HG03432 (cell line): ENCODE measurements at regions not wholly inside any gene's neighbourhood (a gene's known extent, or its start where the extent isn't known, plus 50 kb on each side); places are given as distances from the start of the nearest gene placed in this dataset.

Experiments used
- ATAC-seq: cut with Tn5 transposase; IDR thresholded peaks from one replicate; pipeline ENCODE4 v1.9.1; 2021; ENCODE audit warnings: mild to moderate bottlenecking, moderate library complexity; ENCODE audit not compliant: unreplicated experiment

DNA sequence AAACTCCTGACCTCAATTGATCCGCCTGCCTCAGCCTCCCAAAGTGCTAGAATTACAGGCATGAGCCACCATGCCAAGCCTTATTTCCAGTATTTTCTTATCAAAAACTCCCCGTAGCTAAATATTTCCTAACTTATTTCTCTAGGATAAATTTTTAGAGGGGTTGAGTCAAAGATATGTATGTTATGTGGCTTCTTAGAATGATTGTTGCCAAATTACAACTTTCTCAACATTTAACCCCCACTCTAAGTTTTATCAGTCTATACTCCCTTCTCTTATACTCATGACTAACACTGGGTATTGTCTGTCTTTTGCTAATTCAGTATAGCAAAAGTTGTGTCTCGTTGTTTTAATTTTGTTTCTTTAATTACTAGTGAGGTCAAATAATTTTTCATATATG is 187.7 kb upstream of the LNX1 start:
- ATAC-seq = no peak

DNA sequence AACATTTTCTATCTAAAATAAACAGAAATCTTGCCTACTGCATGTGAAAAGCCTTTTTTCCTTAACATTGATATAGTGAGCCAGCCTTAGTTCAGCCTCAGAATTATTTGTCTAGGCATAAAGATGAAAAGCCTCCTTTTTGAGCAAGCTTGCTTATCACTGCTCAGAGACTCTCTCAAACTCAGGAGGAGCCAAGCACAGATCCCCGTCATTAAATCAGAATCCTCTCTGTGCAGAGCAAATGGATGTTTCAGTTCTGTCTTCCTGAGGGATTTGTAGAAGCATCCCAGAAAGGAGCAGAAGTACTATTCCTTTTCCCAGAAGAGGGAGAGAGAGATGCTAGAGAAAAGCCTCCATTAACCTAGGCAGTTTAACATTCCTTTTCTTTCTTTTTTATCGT is 186.9 kb upstream of the LNX1 start:
- no peak for ATAC-seq

DNA sequence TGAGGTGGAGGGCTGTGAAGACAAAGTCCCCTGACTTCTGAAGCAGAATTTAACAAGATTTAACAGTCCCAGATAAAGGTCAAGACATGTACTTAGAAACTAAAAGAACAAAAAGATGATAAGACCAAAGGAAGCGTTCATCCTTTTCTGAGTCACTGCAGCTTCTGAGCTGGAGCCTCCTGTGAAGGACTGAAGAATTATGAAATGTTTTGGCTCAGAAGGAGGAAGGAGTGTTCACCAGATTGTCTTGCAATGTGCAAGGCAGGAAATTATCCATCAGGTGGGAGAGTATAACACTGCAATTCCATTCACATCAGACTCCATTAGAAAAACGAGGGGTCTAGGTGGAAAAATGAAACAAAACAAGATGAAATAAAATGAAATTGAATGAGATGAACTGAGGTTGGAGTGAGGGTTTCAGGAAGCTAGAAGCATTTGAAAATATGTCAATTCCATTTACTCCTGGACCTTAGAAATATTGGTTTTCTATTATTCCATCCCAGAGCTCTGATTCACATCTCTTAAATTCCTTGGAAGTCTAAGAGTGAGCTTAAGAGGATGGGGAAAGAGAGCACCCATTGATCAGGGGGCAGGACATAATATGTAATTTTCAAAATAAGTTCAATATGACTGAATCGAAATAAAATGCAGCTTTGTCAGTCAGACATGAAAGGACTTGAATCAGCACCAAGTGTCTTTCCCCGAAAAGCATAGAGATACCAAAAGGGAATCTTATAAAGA is 186.1 kb upstream of the LNX1 start:
- ATAC-seq = no peak

DNA sequence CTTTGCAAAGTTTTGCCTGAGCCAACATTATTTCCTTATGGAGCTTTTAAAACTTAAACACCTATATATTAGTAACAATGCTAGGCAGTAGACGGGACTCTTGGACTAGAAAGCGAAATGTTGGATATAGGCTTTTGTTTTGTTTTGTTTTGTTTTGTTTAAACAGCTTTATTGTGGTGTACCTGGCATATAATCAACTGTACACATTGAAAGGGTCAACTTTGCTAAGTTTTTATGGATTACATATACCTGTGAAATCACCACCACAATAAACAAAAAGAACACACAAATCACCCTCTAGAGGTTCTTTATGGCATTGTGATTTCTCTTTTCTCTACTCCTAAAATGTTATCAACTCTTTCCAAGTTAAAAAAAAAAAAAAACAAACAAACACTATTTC is 184.9 kb upstream of the LNX1 start:
- no peak for ATAC-seq

DNA sequence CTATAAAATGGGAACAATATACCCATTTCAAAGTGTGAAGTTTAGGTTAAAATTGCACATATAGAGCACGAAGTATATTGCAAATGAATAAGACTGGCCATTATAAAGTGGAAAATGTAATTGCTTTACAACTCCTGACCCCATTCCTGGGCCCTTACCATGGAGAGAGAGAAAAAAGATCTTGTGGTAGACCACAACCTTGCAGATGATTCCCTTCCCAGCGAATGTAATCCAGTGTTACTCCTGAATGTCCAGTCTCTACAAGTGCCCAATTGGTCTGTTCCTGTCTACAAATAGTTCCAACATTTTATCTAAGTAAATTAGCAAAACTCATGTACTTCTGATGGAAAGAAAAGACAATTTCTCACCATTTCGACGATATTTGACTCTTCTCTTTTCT is 184.1 kb upstream of the LNX1 start:
- no peak for ATAC-seq

DNA sequence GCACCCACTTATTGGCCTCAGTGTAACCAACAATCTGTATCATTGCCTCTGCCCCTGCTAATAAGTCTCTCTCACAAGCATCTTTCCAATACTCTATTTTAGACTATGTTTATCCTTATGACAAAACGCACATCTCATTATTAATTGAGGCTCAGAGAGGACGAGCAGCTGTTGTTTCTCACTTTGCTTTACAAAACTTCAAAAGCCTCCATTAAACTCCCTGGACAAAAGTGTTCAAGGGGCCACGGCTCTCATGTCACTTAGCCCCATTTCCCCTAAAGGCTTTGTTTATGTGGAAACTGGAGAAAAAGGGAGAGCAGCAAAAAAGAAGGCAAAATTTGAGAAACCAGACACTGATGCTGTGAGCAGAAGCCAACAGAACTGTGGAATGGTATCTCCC is 180.0 kb upstream of the LNX1 start:
- ATAC-seq = no peak

DNA sequence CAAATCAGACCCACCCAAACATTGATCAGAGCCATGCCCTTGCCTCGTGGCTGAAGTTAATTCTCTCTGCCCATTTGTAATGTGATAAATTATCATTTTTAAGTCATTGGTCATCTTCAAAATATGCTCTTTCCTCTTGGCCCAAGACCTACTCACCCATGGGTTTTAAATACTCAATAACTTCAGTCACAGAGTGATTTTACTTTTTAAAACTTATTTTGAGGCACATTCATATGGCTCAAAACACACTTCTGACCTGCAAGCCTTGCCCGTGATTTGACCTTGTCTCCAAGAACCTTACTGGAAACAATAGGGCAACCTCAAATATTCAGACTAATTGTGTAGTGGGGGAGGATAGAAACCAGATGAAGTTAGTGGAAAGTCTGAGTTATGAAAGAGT is 176.2 kb upstream of the LNX1 start:
- no peak for ATAC-seq

DNA sequence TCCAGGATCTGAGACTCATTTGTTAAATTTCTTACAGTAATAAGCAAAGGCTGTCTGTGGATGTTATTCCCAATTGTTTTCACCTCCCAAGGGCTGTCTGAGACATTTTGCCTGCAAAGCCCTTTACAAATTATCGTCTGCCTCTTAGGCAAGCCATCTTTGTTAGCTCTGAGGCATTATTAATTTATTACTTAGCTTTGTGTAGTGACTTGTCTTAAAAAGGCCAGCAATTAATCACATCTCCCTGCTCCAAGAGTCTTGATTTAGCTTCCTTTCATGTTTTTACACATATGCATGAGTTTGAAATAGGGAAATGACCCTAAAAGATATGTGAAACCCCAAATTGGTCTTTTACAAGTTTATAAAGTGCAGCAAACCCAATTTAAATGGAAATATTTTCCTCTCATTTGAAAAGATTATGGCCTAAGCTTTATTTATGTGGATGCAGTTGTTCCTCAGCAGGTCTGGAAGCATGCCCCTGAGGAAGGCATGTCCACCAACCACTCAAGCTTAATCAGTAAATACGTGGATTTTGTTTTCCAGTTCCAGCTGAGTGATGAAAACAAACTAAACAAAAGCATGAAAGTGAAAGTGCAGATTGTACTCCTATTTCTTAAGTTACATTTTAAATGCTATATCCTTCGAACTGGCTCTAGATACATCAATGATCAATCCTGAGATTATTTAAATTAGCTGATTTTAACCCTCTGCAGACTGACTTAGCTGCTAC is 173.6 kb upstream of the LNX1 start:
- ATAC-seq = no peak

DNA sequence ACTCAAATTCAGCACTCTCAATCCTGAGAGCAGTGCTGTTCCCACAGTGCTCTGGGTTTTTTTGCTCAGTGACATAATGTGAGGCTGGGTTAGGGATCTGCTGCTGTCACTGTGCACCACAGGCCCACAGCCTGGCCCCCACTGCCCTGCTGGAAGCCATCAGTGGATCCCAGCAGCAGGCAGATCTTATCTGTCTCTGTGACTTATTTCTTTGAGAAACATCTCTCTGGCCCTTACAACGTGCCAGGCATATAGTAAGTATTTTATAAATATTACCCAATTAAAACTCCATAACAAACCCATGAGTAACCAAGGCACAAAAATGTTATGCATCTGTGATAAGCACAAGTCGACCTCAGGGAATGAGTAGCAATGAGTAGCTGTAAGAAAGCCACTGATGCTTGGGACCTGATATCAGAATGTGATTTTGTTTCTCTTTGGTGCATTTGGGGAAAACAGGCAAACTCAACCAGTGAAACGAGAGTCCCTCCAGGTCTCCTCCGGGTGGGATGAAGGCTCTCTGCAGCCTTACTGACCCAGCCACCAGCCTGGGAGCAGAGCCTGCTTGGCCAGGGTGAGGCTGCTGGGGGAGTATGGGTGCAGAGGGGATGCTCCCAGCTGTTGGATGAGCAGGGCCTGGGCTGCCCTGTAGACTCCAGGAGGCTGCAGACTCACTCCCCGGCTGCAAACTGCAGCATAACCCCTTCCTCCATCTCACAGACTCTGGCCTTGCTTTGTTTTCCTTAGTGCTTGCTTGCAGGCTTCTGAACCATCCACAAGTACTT is 172.7 kb upstream of the LNX1 start:
- no peak for ATAC-seq

DNA sequence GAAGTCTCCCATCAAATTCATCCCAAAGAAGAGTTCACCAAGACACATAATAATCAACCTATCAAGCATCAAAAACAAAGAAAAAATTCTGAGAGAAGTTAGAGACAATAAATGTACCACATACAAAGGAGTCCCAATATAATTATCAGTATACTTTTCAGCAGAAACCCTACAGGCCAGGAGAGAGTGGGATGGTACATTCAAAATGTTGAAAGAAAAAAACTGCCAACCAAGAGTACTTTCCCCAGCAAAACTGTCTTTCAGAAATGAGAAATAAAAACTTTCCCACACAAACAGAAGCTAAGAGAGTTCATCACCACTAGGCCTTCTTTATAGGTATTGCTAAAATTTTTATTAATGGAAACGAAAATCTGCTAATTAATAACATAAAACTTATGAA is 164.4 kb upstream of the LNX1 start:
- no peak for ATAC-seq

DNA sequence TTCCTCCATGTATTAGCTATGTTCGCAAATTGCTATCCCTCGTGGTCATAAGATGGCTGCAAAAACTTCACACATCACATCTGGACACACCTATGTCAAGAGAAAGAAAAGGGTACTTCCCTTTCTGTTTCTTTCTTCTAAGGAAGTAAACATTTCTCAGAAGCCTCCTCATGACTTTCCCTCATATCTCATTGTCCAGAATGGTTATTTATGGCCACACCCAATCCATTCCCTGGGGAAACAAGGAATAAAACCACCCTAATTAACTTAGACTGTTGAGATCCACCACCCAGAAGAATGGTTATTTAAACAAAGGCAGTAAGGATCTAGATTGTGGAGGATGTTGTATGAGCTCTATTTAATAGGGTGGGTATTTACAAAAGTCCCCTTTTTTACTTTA is 160.8 kb upstream of the LNX1 start:
- ATAC-seq = no peak

DNA sequence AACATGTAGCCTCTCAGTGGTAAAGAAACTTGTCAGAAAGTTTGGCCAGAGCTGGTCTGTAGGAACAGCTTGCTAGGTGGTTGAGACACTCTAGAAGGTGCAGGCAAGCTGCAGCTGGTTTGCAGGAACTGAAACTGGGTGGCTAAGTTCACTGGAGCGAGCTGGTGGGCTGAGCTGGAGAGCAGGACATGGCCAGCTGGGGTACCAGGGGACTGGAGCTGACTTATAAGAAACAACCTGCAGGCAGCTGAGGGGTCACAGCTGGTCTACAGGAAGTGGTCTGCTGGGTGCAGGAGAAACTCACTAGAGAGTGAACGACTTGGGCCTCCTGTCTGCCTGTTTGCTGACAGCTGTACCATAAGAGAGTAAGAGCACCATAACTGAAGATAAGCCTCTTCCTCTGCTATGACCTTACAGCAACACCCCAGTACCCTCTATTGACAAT is 157.1 kb upstream of the LNX1 start:
- peak; percentile 97 for ATAC-seq

DNA sequence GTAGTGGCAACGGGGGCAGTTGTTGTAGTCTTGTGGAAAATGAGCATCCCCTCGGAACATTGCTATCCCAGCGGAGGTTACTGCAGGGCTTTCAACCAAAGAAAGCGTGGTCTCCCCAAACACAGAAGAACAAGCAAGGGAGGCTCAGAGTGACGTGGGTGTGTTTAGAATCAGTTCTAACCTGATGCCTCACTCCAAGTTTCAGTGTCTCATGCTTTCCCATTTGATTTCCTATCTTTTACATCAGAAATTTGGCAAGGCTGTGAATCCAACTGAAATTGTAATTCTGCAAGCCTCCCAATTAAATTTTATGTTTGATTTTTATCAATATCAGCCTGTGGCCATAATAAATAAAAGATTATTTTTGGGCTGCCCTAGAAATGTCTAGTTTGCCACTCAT is 156.1 kb upstream of the LNX1 start:
- ATAC-seq = no peak

DNA sequence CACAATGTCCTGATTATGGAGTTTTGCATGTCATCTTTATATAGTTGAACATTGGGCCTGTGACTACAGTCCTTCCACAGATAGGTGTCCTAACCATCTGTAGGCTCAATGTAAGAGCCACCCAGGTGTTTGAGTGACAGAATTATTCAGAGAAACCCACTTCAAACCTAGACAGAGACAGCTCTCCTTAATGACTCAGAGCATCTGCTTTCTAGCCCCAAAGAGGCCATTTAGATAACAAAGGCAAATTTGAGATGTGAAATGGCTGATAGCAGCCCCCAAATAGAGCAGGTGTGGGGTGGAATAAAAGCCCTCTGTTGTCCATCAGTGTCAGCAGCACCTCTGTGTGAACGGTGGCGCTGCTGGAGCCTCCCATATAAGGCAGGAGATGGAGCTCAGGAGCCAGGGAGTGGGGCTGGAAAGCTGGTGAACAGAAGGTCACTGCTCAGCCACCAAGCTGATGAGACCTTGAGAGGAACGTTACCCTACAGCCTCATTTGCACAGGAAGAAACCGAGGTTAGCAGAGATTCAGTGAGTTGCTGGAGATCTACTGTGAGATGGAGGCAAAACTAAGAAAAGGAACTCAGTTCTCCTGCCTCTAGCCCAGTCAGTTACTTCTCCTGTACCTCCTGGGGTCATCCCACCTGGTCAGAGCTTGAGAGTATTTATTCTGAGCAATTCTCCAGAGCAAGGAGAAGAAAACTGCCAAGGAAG is 153.3 kb upstream of the LNX1 start:
- no peak for ATAC-seq

DNA sequence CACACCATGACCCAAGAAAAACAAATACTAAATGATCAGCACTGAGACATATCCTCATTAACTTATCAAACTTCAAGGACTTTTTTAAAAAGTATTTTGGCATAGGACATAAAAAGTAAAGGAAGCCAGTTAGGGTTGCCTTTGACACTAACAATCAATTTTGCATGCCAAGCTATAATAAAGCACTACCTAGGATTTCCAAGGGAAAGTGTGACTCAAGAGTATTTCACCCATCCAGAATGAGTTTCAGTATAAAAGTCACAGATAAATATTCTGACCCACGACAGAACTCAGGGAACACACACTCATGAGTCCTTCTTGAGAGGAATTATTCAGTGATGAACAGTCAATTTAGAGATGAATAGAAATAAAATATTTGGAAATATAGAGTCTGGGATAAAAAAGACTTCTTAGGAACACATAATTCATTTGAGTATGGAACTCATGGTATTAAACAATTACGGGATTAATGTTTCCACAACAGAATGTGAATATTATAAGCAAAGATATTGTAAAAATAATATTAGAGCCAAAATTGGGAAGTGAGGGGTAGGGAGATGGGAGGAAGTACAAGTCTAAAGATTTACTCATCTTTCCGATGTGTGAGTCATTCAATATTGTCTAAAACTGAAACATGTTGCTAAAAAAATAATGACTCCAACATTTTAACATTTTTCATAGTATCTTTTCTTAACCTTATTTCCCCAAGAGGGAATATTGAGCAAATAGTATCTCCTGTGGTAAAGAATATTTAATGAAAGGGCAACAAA is 143.5 kb upstream of the LNX1 start:
- ATAC-seq = no peak

DNA sequence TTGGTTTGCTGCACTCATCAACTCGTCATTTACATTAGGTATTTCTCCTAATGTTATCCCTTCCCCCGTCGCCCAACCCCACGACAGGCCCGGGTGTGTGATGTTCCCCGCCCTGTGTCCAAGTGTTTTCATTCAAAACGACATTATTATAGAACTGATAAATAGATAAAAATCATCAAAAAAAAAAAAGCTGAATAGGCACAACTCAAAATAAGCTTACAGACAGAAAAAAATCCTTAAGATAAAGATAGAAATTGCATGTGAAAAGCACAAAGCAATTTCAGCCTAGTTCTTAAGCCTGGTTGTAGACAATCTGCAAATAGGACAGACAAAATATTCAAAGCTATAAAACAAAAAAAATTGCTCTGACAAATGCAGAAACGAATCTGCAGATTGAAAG is 142.9 kb upstream of the LNX1 start:
- no peak for ATAC-seq

DNA sequence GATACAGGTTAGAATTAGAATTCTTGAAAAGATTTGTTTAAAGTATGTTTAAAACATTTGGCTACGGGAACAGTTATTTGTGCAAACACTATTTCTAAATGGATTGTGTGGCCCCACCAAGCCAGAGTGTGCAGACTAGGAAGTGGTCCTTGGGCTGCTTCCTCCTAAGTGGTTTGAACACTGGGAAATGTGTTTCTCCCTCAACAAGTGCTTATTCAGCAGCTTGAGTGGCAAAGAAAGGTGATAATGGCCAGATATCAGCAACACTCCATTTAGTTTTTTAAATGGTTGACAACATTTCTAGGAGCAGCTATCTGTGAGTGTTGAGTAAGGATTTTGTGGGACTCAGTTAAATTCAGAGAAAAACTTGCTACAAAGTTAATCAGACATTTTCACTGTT is 141.4 kb upstream of the LNX1 start:
- ATAC-seq = no peak

DNA sequence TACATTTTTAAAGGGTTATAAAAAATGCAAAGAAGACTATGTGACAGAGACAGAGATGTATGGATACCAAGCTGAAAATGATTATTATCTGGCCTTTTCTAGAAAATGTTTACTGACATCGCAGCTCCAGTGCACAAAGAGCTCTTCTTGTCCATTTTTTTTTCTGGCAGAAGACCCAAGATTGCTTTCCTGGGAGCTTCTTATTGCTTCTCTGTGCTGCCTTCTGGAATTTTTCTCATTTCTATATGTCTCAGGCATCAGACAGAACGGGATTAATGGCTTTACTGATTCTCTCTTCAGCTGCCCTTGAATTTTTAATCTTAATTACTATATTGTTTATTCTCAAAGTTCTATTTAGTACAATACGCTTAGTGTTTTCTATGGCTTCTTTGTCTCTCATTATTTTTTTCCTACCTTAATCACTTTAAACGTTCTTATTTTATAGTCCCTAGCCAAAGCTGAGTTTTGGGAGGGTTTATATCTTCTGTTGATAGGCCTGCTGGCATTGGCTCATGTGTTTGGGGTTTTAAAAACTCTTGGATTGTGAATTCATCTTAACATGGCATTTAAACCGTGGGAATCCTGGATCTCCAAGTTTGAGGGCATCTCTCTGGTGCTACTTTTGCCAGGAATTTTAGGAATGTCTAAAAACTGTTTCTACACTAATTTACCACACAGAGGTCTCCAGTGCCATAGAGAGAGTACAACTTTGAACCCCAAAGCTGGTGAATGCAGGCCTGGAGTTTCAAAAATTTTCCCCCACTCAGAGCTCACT is 138.9 kb upstream of the LNX1 start:
- no peak for ATAC-seq

DNA sequence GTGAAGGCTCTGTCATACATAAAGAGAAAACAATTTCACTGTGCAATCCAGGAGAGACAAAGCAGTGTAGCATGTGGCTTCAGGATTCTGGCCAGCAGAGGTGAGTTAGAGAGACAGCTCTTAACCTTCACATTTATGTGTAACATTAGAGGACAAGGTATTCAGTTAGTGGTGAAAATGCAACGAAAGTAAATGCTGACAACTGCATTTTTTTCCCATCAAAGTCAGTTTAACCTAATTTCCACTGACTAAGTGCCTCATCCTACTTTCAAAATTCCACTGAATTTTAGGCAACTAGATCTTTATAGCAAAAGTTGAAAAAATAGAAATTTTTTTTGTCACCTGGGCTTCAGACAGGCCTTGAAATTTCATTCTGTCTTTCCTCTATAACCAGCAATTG is 130.8 kb upstream of the LNX1 start:
- no peak for ATAC-seq

DNA sequence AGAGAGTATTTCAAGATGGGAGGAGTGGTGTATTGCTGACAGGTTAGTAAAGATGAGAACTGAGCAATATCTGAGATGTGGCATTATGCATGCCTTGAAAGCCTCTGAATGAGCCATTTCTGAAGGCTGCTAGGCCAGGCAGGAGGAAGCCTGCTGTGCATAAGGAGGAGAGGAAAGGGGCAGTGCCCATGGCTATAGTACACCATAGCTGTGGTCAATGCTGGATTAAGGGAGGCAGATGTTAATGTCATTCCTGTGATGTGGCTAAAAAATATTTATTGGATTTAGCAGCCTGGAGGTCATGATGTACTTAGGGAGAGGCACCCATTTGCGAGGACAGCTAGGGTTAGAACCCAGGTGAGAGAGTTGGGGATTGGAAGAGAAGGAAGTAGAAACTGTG is 130.0 kb upstream of the LNX1 start:
- no peak for ATAC-seq
